Breast epithelium (tissue), 3 donors: ENCODE measurements at regions not wholly inside any gene's neighbourhood (a gene's known extent, or its start where the extent isn't known, plus 50 kb on each side); places are given as distances from the start of the nearest gene placed in this dataset.

Experiments
- CTCF ChIP-seq, 3 donors: fragments of 450-650 bp; IDR thresholded peaks; one replicate each; pipeline ENCODE4 v1.5.1; 2016 to 2017; ENCODE audit warnings: antibody characterized with exemption in 3 of 3, mild to moderate bottlenecking in 3 of 3, moderate library complexity in 3 of 3
- POLR2AphosphoS5 ChIP-seq, 3 donors: sonication (generic); formaldehyde crosslinking; IDR thresholded peaks; one replicate each; pipeline ENCODE4 v1.6.1; 2017; ENCODE audit warnings: antibody characterized with exemption in 3 of 3

GRCh38 chr11:107276077-107276476 is 181.5 kb downstream of the CWF19L2 start:
- TF ChIP-seq CTCF (IDR thresholded peaks at IDR 0.05): no peak
- no peak for TF ChIP-seq POLR2AphosphoS5 (IDR thresholded peaks at IDR 0.05)
